Hepatic stellate cell (primary cell): ENCODE measurements at regions not wholly inside any gene's neighbourhood (a gene's known extent, or its start where the extent isn't known, plus 50 kb on each side); places are given as distances from the start of the nearest gene placed in this dataset.
"Not testable (repeated sequence)": the region's sequence is repeated elsewhere in the genome, so short reads cannot be mapped to it uniquely, and the experiment has no call there.

Source experiments
- DNase-seq: peaks from one replicate; pipeline ENCODE4 v3.0.0; 2011; ENCODE audit warnings: low spot score

DNA sequence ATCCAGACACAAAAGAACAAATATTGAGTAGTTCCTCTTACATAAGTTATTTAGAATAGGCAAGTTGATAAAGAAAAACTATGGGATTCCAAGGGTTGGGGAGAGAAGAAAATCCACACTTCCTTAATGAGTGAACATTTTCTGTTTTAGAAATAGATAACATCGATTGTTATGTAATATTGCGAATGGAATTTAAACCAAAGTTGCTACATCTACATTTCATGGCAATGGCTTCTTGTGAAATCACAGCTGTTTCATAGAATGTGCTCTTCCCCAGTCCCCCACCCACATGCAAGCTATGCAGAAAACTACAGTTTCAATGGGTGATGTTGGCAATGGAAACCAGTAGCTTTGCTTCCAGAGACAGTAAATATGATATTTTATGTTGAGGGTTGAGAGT, 1639.5 kb downstream of the SI start:
- no peak for DNase-seq

DNA sequence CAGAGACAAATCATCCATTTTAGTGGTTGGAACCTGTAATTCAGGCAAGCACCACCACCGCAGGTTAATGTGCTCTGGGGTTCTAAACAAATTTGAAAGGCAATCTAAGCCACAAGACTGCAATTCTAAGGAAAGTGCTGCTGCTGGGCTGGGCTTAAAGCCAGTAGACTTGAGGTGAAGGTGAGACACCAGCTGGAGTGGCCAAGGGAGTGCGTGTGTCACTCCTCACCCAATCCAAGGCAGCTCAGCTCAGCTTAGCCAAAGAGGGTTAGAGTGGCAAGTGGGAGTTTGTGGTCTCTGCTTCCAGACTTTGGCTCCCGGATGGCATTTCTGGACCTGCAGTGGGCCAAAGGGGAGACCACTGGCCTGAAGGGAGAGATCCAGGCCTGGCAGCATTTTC, 1655.6 kb downstream of the SI start:
- no peak for DNase-seq

DNA sequence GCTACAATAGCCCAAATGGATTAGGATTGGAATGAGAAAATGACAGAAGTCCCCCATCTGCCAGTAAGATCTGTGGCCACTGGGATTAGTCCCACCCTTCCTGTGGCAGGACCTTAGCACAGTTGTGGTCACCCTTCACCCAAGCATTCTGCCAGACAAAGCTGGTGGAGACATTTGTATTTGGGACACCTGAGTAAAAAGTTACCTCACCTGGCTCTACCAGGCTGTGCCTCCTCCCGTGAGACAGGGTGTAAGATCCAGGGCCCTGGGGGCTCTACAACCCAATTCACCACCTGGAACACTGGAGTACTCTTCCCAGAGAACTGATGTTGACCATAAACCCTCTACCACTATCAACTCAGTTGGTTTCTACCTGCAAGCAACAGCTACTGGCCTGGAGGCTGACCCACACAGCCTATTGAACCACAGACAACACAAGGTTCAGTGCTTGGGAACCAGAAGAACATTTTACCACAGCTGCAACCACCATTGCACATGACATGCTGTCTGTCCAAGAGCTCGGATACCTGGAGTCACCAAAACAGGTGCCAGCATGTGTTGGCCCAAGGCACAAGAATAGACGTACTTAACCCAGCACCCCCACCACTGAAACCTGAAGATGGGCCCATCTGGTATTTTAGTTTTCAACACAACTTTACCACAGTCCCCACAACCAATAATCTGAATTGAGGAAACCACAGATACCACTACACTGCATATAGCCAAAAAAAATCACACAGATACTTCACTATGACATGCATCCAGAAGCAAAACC, 1686.7 kb downstream of the SI start:
- no peak for DNase-seq

DNA sequence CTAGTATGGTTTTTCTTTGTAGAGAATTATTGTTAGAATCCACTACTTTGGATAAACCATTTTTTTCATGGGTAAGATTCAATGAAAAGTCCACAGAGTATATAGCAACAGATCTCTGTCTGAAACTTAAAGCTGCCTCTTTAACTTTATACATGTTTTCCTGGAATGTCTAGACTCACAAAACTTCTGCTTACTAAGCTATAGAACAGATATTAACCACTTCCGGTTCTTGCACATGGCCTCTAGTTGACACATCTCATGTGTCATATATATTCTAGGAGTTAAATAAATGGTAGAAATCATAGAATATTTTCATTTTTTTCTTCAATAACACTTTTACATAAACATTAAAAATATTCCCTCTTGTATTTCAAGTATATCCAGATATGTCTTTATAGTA, 1693.9 kb downstream of the SI start:
- no peak for DNase-seq

DNA sequence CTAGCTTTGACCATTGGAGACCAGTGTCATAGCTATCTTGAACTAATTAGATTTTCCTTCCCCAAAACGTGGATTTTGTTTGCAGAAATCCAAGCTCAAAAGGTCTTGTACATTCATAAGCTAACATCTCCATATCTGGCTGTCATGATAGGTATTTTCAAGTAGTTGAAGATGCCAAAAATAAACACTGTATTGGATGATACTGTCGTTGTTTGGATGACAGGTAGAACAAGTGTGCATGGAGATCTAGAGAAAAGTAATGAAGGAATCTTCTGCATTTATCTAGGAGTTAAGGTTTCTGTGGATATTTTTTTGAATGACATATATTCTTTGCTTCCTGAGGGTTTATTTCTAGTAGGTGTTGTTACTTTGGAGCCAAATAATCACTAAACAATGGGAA, 1696.1 kb downstream of the SI start:
- DNase-seq: no peak

DNA sequence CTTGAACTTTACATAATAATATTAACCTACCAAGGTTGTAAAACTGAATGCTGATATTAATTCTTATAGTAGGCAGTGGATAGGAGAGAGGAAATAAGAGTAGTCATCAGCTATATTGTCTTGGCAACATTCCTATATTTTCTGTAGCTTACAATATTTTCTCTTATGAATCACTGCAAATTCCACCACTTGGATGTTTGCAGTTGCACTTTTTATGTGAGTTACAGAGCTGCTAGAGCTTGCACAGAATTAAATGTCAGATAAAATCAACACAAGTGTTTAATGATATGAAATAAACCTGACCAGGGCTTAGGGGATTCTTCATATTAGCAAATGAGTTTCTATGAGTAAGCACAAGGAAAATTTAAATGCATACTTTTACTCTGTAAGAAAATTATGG, 1710.1 kb downstream of the SI start:
- no peak for DNase-seq

DNA sequence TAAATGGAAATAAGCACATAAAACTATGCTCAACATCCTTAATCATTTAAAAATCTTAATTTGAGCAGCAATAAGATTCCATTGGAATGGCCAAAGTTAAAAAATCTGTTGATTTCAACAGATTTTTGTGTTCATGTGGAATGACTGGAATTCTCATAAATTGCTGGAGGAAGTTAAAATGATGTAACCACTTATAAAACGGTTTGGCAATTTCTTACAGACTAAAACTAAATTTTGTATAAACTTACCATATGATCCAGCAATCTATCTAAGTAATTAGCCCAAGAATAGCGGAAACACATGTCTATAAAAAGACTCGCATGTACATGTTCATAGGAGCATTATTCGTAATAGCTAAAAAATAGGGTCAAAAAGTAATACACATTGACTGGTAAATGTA, 1713.6 kb downstream of the SI start:
- DNase-seq: no peak

DNA sequence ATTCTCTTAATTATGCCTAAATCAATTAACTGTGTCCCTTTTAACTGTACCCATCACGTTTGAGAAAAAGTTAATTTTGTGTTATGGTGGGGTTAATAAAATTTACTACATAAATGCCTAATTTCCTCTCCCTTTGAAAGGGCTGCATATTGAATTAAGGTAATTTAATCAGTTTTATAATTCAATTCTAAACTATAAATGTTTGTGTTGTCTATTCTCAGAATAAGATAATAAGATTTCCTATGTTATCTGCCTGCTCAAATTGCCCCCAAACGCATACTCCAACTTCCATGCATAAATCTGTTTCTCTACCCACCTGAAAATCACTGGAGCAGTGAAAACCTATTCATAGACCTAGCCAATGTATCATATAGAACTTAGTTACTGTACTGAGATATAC, 1716.1 kb downstream of the SI start:
- DNase-seq: no peak

DNA sequence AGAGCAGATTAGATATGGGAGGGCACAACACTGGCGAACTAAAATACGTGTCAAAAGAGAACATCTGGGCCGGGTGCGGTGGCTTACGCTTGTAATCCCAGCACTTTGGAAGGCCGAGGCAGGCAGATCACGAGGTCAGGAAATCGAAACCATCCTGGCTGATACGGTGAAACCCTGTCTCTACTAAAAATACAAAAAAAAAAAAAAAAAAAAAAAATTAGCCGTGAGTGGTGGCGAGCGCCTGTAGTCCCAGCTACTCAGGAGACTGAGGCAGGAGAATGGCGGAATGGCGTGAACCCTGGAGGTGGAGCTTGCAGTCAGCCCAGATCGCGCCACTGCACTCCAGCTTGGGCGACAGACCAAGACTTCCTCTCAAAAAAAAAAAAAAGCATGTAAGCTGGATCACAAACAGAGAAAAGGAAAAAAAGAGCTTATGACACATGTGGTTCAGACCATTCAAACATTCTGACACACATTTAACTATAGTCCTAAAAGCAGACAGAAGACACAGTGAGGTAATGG, 1716.9 kb downstream of the SI start:
- not testable (repeated sequence) for DNase-seq

DNA sequence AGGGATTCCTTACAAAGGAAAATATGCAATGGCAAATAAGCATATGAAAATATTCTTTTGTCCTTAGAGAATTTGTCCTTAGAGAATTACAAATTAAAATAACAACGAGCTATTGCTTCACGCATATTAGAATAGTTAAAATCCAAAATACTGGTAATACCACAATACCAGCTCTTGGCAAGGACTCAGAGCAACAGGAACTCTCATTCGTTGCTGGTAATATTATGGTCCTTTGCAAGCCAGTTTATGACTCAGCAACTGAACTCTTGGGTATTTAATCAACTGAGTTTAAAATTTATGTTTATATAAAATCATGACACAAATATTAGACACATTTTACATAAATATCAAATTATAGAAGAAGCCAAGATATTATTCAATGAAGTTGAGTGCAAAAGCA, 1730.4 kb downstream of the SI start:
- no peak for DNase-seq

DNA sequence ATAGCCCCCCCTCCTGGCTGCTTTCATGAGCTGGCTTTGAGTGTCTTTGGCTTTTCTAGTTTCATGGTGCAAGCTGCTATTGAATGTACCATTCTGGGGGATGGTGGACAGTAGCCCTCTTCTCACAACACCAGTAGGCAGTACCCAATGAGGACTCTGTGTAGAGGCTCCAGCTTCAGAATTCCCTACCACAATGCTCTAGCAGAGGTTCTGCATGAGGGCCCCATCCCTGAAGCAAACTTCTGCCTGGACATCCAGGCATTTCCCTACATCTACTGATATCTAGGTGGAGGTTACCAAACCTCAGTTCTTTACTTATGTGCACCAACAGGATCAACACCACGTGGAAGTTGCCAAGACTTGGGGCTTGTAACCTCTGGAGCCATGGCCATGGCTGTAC, 1742.9 kb downstream of the SI start:
- no peak for DNase-seq

DNA sequence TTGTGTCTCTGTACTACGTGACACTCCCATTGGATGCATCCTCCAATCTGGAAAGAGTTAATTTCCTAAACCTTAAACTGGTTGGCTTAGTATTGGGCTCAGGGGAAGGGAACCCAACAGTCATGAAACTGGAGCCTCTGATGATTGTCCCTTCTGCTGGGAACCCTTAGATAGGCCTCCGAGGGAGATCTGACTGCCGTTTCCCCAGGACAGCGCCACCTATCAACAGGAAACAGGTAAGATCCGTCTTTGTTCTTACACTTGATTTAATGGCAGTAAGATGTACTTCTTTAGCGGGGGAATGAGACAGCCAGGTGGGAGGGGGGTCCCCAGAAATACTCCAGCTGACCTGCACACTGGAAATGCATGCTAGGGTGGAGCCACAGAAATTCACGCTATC, 1749.6 kb downstream of the SI start:
- no peak for DNase-seq

DNA sequence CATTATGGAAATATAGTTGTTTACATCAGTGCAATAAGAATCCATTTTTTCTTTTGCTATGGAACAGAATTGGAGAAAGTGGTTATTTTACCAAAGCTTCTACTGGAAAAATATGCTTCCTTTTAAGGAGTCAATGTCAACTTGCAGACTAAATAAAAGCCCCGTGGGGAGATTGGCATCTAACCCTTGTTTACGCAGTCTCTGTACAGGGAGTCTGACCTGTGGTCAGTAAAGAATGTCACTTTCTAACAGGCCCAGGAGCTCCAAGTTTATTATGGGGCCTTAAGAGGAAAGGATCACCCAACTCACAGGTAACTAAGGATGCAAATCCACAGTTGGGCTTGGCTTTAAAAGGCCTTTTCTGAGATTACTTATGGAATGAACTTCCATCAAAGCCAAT, 1751.2 kb downstream of the SI start:
- no peak for DNase-seq

DNA sequence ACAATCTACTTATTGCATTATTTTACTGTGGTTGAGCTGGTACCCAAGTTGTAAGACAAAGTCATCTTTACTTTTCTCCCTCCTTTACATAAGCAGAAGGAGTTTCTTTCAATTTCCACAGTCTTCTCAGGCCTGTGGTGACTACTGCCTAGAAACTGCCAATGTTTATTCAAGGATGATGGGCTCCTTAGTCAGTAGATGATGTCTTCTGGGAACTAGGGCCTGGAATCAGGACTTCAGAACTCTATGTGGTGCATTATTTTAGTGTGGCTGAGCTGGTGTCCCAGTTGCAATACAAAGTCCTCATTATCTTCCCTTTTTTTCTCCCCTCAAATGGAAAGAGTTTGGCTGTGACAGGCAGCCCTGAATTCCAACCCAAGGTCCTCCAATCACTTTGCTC, 1762.5 kb downstream of the SI start:
- no peak for DNase-seq

DNA sequence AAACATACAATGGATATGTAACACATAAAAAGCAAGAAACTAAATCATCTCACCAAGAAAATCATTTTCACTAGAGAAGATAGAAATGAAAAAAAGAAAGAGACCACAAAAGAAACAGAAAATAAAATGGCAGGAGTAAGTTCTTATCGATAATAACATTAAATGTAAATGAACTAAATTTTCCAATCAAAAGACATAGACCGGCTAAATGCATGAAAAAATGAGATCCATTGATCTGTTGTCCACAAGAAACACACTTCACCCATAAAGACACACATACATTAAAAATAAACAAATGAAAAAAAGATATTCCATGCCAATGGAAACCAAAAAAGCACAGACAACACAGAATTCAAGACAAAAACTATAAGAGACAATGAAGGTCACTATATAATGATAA, 1771.9 kb downstream of the SI start:
- DNase-seq: no peak

DNA sequence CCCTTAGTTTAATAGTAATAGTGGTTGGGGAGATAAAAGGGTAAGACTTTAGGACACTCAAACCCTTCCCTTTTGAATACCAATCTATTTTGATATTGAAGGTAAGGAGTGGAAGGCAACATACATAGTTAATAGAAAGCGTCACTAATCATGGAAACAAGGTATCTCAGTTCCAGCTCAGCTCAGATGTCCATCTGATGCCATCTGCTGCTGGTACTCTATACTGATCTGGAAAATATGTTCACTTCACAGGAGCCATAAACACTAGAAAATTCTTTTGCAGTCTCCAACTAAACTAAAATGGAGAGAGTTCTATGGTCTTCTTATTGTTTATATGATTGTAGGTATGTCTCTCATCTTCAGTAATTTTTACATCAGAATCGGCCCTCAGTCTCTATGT, 1777.1 kb downstream of the OTOL1 start:
- DNase-seq: no peak

DNA sequence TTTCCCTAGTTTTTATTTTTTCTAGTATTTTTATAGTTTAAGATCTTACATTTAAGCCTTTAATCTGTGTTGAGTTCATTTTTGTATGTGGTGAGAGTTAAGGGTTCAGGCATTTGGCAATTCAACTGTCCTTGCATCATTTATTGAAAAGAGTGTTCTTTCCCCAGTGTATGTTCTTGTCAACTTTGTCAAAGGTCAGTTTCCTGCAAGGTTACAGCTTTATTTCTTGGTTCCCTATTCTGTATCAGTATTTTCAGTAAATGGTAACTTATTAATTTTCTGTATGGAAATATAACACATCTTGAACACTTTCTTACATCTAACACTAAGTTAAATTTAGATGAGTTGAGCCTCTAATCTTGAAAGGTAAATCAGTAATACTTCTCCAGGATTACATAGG, 1770.1 kb downstream of the OTOL1 start:
- no peak for DNase-seq

DNA sequence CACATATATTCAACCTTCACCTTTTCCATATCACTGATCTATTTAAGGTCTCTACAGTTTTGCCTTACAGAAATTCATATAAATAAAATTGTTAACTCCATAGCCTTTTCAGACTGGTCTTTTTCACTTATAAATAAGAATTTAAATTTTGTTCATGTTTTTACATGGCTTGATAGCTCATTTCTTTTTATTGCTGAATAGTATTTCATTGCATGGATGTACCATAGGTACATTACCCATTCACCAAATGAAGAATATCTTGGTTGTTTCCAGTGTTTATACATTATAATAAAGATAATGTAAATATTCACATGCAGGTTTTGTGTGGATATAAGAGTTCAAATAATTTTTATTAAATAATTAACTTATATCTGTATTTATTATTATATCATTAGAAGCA, 1765.0 kb downstream of the OTOL1 start:
- no peak for DNase-seq

DNA sequence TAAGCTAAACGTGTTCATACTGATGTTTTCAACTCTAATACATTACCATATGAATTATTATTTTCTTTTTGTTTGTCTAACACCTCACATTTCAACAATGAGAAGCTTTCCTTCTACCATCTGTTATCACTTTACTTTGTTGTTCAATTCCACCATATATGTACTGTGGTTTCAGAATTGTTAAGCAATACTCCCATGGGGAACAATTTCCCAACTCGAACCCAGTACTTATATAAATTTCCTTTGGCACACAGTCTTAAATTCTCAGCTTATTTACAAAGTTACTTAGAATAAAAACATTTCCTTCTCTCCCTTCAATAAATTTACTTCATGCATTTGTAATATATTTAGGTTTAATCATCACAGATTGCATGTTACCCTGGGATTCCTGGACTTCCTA, 1764.4 kb downstream of the OTOL1 start:
- DNase-seq: no peak

DNA sequence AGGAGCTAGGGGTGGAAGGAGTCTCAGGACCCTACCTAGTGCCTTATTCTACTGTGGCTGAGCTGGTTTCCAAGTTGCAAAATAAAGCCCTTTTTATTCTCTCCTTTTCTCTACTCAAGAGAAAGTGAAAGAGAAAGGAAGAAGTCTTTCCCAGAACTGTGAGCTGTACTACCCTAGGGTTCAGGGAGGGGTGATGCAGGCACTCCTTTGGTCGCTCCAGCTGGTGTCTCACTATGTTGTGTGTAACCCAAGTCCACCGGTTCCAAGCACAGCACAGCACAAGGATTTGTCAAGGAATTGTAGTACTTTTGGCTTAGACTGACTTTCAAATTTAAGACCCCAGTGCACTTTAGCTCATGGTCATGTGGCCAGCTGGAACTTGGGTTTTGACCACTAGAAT, 1721.7 kb downstream of the OTOL1 start:
- DNase-seq: no peak

DNA sequence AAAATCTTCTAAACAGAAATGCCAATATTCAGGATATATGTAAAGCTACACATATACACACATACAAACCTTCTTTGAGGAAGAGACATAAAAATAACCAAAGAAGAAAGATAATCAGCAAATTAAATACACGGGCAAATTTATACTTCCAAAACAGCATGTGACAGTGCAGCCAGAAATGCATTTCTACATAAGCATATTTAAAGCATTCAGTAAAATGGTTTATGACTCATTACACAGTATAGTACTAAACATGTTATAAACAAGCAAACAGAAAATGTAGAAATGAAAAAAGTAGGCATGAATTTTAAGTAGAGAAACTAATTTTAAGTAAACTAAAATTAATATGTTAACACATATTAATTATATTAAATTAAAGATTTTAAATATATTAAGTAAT, 1717.2 kb downstream of the OTOL1 start:
- no peak for DNase-seq

DNA sequence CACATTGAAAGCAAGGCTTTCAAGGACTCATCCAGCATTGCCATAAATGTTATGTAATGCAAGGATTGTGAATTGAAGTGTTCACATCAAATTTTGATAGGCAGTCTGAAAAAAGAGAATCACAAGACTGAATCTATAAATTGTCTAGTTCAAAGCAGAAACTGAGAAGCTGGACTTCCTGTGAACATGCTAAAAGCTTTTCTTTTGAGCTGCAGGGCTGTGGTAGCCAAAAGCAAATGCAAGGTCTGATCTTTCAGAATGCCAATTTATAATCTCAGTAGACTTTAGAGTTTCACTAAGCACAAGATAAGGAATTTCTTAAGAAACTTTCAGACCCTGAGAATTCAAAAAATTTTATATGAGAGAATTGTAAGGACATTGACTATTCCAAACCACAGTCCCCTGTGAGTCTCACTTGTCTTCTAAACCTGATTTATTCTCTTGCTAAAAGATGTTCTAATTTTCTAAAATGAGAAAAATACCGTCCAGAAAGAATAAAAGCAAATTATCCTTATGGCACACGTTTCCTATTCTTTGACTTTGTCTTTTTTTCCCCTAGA, 1700.3 kb downstream of the OTOL1 start:
- DNase-seq: no peak

DNA sequence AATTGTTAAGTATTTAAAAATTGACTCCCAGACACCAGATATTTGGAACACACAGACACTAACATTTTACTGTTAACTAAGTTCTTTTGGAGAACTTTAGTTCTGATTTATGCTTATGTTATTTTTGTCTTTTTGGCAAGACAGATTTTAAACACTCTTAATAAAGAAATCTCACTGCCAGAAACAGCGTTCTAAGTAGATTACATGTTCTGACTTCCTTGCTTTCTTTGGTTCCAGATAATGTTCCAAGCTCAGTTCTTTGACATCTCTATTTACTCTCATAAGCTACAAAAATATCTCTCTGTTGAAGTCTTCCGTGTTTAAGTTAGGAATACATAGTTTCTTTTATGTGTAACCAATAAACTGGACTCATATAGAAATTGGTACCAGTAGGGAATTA, 1699.6 kb downstream of the OTOL1 start:
- DNase-seq: no peak

DNA sequence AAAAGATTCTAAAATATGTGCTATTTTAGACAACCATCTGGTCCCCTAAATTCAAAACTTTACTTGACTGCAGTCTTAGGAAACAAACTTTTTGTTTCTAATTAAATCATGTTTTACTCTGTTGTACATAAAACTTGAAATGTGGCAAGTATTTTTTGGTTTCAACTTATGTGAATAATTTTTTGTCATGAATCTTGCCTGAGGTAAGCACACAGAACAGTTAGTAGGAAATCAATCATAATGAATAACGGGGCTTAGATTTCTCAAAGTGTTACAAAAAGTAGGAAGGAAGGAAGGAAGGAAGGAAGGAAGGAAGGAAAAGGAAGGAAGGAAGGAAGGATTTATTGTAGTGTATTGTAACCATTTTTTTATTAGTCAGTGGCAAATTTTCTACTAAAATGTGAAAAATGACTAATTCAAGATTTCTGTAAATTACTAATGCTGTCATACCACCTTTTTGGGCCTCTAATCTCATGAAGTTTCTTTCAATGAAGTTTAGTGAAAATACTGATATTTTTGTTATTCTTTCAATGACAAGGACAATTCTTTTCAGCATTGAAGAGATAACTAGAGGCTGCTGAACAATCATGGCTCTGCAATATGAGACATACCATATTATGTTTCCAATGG, 1689.2 kb downstream of the OTOL1 start:
- DNase-seq: no peak
